Pons (tissue), 1 donor: ENCODE measurements at regions not wholly inside any gene's neighbourhood (a gene's known extent, or its start where the extent isn't known, plus 50 kb on each side); places are given as distances from the start of the nearest gene placed in this dataset.
"Not testable (repeated sequence)": the region's sequence is repeated elsewhere in the genome, so short reads cannot be mapped to it uniquely, and the experiment has no call there.

Source experiments
- DNase-seq: peaks from one replicate; pipeline ENCODE4 v3.0.0-alpha.2; 2016; ENCODE audit warnings: low spot score

- DNase-seq = no peak
Measured at GRCh38 chr17:53765609-53766008, 57.1 kb upstream of the KIF2B start.

- DNase-seq = no peak
Measured at GRCh38 chr17:53765129-53765528, 57.6 kb upstream of the KIF2B start.

GRCh38 chr17:53757559-53757958 is 65.2 kb upstream of the KIF2B start:
- DNase-seq = no peak

- DNase-seq = not testable (repeated sequence)
Measured at GRCh38 chr17:53757116-53757515, 65.6 kb upstream of the KIF2B start.

- no peak for DNase-seq
Measured at GRCh38 chr17:53749178-53749577, 73.5 kb upstream of the KIF2B start.

- DNase-seq = not testable (repeated sequence)
Measured at GRCh38 chr17:53748159-53748820, 74.4 kb upstream of the KIF2B start.

- no peak for DNase-seq
Measured at GRCh38 chr17:53740312-53740711, 82.4 kb upstream of the KIF2B start.

- DNase-seq = no peak
Measured at GRCh38 chr17:53736516-53737240, 86.0 kb upstream of the KIF2B start.

GRCh38 chr17:53724726-53725125 is 98.0 kb upstream of the KIF2B start:
- no peak for DNase-seq

GRCh38 chr17:53722407-53722806 is 100.3 kb upstream of the KIF2B start:
- DNase-seq = no peak

- no peak for DNase-seq
Measured at GRCh38 chr17:53721101-53721500, 101.6 kb upstream of the KIF2B start.

GRCh38 chr17:53719229-53719628 is 103.5 kb upstream of the KIF2B start:
- no peak for DNase-seq

GRCh38 chr17:53707566-53707965 is 115.2 kb upstream of the KIF2B start:
- no peak for DNase-seq

- DNase-seq = no peak
Measured at GRCh38 chr17:53696286-53696685, 126.4 kb upstream of the KIF2B start.

GRCh38 chr17:53687324-53687723 is 135.4 kb upstream of the KIF2B start:
- no peak for DNase-seq

- no peak for DNase-seq
Measured at GRCh38 chr17:53680745-53681144, 142.0 kb upstream of the KIF2B start.

- DNase-seq = no peak
Measured at GRCh38 chr17:53668854-53669253, 153.9 kb upstream of the KIF2B start.

GRCh38 chr17:53662608-53663007 is 160.1 kb upstream of the KIF2B start:
- no peak for DNase-seq

- no peak for DNase-seq
Measured at GRCh38 chr17:53659181-53659580, 163.5 kb upstream of the KIF2B start.

- DNase-seq = no peak
Measured at GRCh38 chr17:53655591-53655990, 167.1 kb upstream of the KIF2B start.

GRCh38 chr17:53649201-53649600 is 173.5 kb upstream of the KIF2B start:
- no peak for DNase-seq

- no peak for DNase-seq
Measured at GRCh38 chr17:53646835-53647234, 175.9 kb upstream of the KIF2B start.

- DNase-seq = no peak
Measured at GRCh38 chr17:53640808-53641207, 181.9 kb upstream of the KIF2B start.

GRCh38 chr17:53635444-53635843 is 187.3 kb upstream of the KIF2B start:
- DNase-seq = no peak
